ENCODE measurements at regions not wholly inside any gene's neighbourhood (a gene's known extent, or its start where the extent isn't known, plus 50 kb on each side); places are given as distances from the start of the nearest gene placed in this dataset.
"Not testable (repeated sequence)": the region's sequence is repeated elsewhere in the genome, so short reads cannot be mapped to it uniquely, and the experiment has no call there.

DNA sequence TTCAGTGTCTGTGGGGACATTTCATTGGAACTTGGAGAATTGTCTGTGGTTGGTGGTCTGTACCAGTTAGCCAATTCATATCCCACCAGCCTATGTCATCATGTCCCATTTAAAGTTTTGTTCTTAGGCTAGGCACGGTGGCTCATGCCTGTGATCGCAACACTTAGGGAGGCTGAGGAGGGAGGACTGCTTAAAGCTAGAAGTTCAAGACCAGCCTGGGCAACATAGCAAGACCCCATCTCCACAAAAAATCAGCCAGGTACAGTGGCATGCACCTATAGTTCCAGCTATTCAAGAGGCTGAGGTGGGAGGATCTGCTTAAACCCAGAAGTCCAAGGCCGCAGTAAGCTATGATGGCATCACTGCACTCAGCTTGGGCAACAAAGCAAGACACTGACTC is 55.6 kb upstream of the CCND1 start:
- CTCF ChIA-PET: interaction anchor here (1.5 kb wide), 1 partner anchor 15 kb away, joined by 3 read pairs; no protein-coding TSS in a partner anchor
- no peak for TF ChIP-seq CTCF (IDR thresholded peaks at IDR 0.05; ENCODE audit: control extremely low read depth, extremely low read depth, low read depth, missing control alignments)
- POLR2A ChIA-PET: no interaction called here
- DNase-seq (ENCODE audit: extremely low spot score): no peak

DNA sequence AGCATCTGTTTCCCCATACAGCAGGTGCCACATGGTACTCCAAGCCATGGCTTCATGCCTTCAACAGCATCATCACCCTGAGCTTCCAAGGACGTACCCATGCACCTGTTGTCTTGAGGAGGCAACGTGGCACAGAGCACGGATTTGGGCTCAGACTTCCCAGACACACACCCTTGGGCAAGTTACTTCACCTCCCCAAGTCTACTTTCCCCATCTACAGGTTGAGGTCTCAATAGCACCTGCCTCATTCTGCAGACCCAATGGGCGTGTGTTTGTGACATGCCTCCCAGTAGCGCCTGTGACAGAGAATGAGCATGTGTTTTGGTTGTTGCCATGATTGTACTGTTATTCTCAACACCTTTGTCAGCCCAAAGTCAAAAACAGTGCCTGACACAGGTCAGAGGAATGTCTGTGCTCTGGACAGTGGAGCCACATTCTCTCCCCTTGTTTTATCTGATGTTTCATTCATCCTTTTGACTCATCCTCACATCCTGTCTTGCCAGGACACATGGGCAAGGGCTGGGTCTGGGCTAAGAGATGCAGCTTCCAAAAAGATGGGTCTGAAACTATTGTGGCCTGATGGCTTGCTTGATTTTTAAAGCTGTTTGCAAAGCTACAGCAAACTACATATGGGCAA is 53.4 kb upstream of the CCND1 start:
- CTCF ChIA-PET: interaction anchor here (1.4 to 1.8 kb wide), 2 partner anchors 13 to 15 kb away, joined by 3 to 6 read pairs; no protein-coding TSS in a partner anchor
- POLR2A ChIA-PET: no interaction called here
- DNase-seq (ENCODE audit: extremely low spot score): no peak
- TF ChIP-seq CTCF (IDR thresholded peaks at IDR 0.05; ENCODE audit: control extremely low read depth, extremely low read depth, low read depth, missing control alignments): no peak

- ChIA-PET POLR2A (no interaction called here), CTCF (interaction anchor here (1.4 to 1.8 kb wide), 2 partner anchors 12 to 14 kb away, joined by 3 to 6 read pairs; no protein-coding TSS in a partner anchor)
- no peak for TF ChIP-seq CTCF (IDR thresholded peaks at IDR 0.05; ENCODE audit: control extremely low read depth, extremely low read depth, low read depth, missing control alignments)
- no peak for DNase-seq (ENCODE audit: extremely low spot score)
Measured at GRCh38 chr11:69588270-69588669, 52.7 kb upstream of the CCND1 start.

DNA sequence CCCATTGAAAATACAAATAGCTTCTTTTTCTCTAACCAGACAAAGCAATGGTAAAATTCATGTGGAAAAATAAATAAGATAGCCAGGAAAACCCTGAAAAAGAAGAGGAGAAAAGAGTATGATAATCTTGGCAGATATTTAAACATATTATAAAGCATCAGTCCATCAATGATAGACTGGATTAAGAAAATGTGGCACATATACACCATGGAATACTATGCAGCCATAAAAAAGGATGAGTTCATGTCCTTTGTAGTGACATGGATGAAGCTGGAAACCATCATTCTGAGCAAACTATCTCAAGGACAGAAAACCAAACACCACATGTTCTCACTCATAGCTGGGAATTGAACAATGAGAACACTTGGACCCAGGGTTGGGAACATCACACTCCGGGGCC is 50.9 kb upstream of the CCND1 start:
- not testable (repeated sequence) for DNase-seq (ENCODE audit: extremely low spot score)

More for the DNA sequence above, 50.9 kb upstream of the CCND1 start:
- CTCF ChIA-PET, POLR2A ChIA-PET: not testable (repeated sequence)
